NCI-H146 (cell line): ENCODE measurements at regions not wholly inside any gene's neighbourhood (a gene's known extent, or its start where the extent isn't known, plus 50 kb on each side); places are given as distances from the start of the nearest gene placed in this dataset.

Source experiments
- DNase-seq: peaks from one replicate; lab custom pipeline; 2025; lab: John Stamatoyannopoulos, UW

- peak; percentile 59 for DNase-seq
Measured at GRCh38 chr4:27075603-27076002, 215.0 kb downstream of the STIM2 start.

DNA sequence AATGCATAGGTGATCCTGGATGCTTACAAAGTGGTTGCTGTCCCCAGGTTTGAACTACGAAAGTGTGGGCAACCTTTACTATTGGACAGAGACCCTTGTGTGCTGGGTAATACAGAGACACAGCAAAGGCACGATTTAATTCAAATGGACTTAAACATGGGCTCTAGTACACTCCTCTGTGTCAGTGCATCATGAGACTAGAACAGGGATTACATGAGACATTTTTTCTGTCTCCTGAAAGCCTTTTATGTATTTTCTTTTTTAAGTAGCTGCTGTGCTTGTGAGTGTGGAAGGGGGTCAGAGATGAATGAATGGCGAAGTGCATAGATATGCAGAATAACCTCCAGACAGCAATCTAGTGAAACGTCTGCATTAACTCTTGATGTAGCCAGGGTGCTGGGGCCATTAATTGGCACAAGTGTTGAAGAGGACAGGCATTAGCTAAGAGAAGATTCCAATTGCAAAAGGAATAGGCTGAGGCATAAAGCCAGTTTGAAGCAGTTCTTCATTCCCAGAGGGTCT is 218.4 kb downstream of the STIM2 start:
- DNase-seq, result no peak

- no peak for DNase-seq
Measured at GRCh38 chr4:27081675-27082586, 221.3 kb downstream of the STIM2 start.

GRCh38 chr4:27082776-27083175 is 222.1 kb downstream of the STIM2 start:
- DNase-seq, result no peak

GRCh38 chr4:27084685-27085361 is 224.2 kb downstream of the STIM2 start:
- peak; percentile 44 for DNase-seq

GRCh38 chr4:27085396-27085795 is 224.8 kb downstream of the STIM2 start:
- DNase-seq, result no peak

- DNase-seq, result no peak
Measured at GRCh38 chr4:27087306-27088045, 226.8 kb downstream of the STIM2 start.

DNA sequence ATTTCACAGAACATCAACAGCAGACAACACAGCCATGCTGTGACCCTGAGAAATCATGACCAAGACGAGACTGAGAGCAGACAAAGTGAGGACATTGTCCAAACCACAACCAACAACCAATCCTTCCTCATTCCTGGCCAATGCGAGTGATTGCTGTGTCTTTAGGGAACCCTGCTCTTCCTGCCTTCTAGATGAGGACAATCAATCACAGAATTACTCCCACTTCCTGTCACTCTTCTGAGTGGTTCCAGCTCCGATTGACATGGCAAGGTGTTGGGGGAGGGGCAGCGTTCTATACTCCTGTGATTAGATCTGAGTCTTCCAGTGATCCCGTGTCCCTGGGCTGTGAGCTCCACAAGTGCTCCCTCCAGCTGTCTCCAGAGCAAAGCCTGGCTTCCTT is 227.8 kb downstream of the STIM2 start:
- DNase-seq, result no peak

GRCh38 chr4:27089186-27089585 is 228.5 kb downstream of the STIM2 start:
- DNase-seq, result no peak

DNA sequence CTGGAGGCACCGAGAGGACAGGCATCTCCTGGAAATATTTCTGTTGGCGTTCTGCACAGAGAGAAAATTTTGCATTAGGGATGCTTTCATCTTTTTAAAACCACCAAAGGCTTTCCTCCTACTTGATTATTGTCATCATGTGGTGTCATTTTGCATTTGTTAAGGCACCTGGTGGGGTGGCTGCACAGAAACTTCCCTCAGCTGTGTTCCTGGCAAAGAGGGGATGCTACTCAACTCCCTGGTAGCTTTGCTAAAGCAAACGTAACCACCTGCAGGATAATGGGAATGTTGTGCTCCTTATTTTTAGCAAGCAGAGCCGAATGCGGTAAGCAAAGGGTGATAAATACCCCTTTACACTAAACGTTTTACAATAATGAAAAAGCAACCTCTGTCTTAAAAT is 229.8 kb downstream of the STIM2 start:
- no peak for DNase-seq

- DNase-seq, result no peak
Measured at GRCh38 chr4:27094224-27094623, 233.6 kb downstream of the STIM2 start.

GRCh38 chr4:27094783-27095182 is 234.1 kb downstream of the STIM2 start:
- DNase-seq, result peak; percentile 8

GRCh38 chr4:27096142-27096824 is 235.6 kb downstream of the STIM2 start:
- DNase-seq, result no peak

DNA sequence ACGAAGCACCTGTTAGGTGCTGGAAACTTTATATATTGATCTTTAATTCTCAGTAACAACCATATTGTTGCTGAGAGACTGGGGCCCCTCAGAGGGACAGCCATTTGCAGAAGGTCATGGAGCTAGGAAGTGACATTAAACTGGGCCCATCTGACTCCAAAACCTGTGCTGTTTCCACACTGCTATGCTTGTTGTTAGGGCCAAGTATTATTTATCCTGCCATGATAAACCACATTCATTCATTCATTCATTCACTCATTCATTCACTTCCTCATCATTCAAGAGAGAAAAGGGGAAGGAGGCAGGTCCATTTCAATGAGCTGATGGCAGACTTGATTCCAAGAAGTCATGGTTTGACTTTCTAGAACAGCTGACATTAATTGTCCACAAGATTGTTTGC is 237.4 kb downstream of the STIM2 start:
- DNase-seq, result no peak

DNA sequence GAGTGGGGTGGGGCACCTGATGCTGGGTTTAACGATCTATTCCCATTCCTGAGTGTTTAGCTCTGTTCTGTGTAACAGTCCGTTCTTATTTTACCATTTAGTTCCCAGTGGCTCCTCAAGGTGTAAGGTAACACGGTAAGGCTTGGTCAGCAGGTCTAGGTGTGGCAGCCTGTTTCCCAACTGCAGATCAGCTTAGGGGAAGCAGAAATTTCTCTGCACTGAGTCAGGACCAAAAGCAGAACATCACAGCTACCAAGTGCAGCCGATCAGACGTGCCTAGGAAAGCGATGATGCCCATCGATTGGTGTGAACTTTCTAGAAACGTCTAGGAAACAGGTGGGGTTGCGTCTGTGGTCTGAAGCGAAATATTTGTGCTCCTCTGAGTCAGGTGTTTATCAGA is 240.1 kb downstream of the STIM2 start:
- DNase-seq, result no peak

DNA sequence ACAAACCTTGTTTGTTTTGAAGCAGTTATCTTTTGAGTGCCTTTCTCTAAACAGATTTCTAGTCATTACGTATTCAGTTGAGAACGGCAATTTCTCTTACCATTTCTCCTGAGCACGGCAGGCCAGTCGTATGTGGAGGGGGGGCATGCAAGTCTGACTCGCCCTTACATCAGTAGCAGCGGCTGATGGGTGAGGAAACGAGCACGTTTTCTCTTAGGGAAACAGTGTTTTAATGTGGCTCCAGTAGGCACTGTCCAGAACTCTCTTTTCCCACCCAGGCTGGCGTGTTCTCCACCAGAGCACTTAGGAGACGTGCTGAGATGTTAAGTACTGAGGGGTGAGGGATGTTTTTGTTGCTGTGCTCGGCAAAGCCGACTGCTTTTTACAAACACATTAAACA is 240.5 kb downstream of the STIM2 start:
- DNase-seq, result no peak

GRCh38 chr4:27101561-27101960 is 240.9 kb downstream of the STIM2 start:
- DNase-seq, result no peak

DNA sequence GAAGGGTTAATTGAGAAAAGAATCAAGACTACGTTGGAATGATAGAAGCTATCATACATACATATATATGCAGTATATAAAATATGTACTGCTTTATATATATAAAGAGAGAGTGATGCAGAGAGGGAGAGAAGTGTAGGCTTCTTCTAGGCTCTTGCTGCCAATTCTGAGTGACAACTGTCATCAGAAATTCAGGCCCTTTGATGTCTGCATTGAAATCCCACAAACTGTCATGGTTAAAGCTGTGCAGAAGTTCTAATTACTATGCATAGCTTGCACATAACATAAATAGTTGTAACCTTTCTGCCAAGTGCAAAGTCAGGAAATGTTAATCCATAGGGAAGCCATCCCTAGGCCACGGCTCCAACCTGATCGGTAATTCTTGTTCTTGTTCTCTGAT is 251.0 kb downstream of the STIM2 start:
- no peak for DNase-seq

GRCh38 chr4:27112587-27112986 is 251.9 kb downstream of the STIM2 start:
- no peak for DNase-seq

DNA sequence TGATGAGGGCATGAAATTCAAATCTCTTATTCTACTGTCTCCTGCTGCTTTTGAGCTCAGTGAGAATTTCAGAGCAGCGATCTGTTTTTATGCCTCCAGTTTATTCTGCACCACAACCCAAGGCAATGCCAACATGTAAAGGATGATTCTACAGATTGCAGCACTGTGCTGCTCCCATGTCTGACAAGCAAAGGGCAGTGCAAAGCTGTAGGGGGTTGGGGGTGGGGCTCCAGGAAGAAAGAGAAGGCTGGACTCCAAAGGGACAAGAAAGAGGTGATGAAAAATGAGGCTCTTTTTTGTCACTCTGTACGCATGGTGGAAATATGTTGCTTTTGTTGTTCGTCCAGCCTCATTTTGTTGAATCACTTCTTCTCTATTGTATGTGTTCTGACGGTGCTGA is 254.6 kb downstream of the STIM2 start:
- DNase-seq, result no peak

- DNase-seq, result no peak
Measured at GRCh38 chr4:27117453-27117852, 256.8 kb downstream of the STIM2 start.

DNA sequence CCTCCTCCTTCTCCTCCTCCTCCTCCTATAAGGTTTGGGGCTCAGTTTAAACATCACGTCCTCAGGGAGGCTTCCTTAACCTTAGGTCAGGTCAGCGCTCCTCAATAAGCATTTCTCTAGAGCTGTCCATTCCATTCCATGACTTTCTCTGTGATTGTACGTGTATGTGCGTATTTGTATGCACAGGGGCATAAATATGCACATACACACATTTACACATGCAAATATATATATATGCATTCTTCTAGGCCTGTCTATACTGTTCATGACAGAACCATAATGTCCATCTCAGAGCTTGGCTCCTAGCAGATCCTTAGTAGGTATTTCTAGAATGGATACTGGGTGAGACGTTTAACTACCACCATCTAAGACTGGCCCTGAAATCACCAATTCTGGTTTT is 258.6 kb downstream of the STIM2 start:
- DNase-seq, result no peak
